ENCODE measurements at regions not wholly inside any gene's neighbourhood (a gene's known extent, or its start where the extent isn't known, plus 50 kb on each side); places are given as distances from the start of the nearest gene placed in this dataset.

DNA sequence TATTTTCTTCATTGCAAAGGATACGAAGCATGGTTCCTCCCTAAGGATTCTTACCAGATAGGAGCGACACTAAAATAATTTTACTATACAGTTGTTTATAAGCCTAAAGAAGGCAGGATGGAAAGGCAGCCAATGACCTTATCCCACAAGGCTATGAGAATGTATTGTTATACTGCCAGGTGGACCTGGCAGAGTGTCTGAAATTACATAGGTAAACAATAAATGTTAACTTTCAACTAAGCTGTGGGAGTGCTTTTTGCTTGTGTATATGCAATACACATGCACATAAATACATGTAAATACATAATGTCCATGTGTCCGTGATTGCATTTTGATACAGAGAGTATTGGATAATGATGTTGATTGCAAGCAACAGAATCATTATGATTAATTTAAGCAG, 850.6 kb downstream of the CENPC start:
- DNase-seq (ENCODE audit: low read depth in 2 of 2) = no peak

DNA sequence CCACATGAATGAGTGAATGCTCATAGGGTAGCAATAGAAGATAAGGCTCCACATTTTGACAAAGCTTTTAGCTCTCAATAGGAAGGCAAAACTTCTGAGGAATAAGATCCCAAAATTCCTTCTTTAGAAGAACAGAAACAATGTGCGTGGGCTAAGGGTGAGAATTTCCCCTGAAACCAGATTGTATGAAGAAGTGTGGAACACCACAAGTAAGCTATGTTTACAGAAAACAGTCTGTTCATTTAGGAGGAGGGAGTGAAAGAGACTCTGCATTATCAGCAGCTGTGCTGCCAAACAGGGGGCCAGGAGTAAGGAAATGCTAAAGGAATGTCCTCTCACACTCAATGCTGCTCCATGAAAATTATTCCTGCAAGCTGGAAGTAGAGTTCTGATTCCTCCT, 851.6 kb downstream of the CENPC start:
- no peak for DNase-seq (ENCODE audit: low read depth in 2 of 2)

DNA sequence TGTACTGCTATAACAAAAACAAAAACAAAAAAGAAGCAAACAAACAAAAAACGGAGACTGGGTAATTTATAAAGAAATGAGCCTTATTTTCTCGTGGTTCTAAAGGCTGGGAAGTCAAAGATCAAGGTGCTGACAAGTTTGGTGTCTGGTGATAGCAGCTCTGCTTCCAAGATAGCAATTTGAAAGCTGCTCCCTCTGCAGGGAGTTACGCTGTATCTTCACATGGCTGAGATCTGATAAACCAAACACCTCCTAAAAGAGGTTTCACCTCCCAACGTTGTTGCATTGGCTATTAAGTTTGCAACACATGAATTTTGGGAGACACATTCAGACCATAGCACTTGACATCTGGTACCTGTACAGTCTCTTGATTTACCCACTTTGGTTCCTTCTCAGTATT, 854.2 kb downstream of the CENPC start:
- DNase-seq (ENCODE audit: low read depth in 2 of 2) = no peak

DNA sequence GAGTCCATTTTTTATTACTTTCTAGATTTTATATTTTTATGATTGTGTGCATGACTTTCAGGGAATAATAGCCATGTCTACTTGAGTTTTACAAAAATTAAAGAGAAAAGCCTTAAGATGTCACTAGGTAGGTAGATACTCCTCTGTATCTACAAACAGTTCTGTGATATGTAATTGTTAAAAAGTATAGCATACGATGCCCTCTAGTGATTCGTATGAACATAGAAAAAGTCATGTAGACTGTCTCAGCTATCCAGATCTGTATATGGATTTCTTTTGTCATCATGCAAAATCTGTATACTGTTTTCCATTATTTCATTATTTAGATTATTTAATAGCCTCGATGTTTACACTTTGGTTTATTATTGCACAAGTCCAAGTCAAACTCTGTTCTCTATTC, 856.6 kb downstream of the CENPC start:
- no peak for DNase-seq (ENCODE audit: low read depth in 2 of 2)

DNA sequence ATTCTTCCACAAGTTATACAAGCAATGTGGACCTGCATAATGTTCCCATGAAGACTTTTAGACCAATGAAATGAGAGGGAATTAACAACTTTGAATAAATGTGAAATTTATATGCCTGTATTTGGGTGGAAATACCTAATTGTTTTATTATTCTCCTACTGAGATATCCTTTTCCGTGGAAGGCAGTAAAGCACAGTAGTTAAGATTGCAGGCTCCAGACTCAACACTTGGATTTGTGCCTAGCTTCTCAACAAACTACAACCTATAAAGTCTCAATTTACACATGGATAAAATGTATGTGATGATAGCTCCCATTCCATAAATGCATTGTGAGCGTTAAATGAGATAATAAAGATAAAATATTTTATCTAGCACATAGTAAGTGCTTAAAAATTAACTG, 857.8 kb downstream of the CENPC start:
- no peak for DNase-seq (ENCODE audit: low read depth in 2 of 2)

DNA sequence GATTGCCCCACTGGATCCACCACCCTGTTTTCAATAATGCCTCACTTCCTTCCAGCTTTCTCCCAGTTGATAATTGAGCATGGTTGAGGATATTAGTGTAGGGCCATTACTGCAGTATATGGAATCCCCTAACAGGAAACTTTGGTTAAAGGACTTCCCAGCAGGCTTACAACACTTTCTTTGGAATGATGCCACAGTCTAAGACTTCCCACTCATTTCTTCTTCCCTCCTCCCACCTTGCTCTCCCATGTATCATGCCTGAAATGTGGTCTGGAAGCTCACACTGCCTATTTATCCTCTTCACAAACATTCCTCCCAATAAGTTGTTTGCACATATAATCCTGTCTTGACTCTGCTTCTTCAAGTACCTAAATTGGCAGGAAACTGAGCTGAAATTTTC, 863.3 kb downstream of the CENPC start:
- DNase-seq (ENCODE audit: low read depth in 2 of 2) = no peak

DNA sequence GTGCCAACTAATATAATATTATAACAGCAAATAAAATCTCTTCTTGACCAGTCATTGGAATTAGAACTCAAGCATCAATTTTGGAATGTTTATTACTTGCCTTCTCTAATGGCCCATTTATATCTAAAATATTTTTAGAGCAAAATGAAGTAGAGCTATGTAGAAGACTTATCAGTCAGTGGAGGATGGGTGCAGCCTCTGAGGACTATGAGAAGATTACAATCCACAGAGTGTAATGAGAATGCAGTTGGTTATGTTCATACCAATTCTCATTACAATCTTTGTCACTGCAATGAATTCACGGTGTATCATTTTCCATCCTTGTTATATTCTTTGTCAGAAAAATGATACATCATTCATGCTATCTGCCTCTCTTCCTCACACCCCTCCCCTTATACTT, 878.1 kb downstream of the CENPC start:
- no peak for DNase-seq (ENCODE audit: low read depth in 2 of 2)

DNA sequence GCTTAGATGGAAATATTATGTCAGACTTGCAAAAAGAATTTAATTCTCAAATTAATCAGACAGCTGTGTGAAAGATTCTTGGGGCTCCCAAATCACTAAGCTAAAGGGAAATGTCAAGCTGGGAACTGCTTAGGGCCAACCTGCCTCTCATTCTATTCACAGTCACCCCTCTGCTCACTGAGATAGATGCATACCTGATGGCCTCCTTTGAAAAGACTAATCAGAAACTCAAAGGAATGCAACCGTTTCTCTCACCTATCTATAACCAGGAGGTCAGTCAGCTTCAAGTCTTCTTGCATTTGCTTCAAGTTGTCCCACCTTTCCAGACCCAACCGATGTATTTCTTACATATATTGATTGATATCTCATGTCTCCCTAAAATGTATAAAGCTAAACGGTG, 882.7 kb downstream of the CENPC start:
- no peak for DNase-seq (ENCODE audit: low read depth in 2 of 2)

DNA sequence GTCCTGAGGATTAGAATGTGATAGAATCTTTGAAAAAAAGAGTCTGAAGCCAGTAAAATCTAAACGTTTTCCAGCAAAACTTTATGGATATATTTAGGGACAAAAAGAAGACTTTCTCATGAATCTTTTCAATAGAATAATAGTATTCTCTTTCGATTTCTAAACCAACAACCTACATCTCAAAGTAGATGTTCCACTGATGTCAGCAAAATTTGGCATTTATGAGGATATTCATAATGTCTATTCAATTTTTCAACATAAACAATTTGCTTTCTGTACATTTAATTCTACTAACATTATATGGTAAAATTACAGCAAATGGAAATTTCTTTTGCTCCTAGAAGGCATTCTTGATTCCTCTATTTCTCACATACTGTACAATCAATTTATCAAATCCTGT, 886.5 kb downstream of the CENPC start:
- no peak for DNase-seq (ENCODE audit: low read depth in 2 of 2)

DNA sequence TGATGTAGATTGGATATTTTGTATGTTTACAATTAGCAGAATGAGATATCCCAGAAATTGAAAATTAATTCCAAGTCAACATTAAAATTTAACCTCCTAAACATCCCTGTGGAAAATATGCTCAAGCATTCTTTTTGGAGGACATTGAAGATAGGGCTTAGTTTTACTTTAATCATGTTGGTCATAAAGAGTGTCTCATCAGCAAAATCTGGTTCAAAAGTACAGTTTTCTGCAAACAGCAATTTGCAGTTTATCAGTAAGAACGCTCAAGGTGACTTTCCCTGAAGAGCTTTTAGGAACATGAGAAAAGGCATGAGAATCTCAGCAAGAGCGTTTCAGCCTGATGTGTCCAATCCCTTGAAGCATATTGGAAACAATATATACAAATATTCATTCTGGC, 889.8 kb downstream of the CENPC start:
- no peak for DNase-seq (ENCODE audit: low read depth in 2 of 2)

DNA sequence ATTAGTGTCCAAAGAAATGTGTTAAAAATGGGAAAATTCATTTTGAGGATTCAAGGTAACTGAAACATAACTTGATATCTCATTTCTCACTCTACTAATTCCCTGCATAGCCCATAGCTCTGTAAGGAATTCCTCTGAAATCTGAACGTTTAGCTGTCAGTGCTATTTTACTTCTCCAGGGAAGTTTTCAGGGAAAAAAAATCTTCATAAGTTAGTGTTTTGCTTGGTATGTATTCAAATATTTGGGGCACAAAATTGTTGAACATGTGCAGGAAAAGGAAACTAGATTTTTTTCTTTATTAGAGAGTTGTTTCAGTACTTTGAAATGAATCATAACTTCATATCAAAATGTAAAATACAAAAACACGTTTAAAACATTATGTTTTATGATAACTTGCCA, 891.4 kb downstream of the CENPC start:
- DNase-seq (ENCODE audit: low read depth in 2 of 2) = no peak

DNA sequence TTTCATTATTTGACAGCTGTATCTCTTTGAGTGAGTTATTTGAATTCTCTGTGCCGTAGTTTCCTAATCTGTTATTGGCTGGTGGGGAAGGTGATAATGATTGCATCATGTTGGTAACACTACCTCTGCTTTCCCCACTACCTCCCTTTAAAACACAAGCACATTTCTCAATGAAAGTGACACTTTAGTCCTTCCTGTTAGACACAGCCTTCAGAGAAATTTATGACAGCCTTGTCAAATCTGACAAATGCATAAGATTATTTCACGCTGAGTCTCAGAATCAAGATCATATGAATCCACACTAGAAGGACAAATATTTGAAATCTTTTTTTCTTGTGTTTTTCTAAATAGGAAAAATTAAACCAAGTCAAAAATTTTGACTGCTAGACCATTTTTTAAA, 896.1 kb downstream of the CENPC start:
- DNase-seq (ENCODE audit: low read depth in 2 of 2) = no peak

DNA sequence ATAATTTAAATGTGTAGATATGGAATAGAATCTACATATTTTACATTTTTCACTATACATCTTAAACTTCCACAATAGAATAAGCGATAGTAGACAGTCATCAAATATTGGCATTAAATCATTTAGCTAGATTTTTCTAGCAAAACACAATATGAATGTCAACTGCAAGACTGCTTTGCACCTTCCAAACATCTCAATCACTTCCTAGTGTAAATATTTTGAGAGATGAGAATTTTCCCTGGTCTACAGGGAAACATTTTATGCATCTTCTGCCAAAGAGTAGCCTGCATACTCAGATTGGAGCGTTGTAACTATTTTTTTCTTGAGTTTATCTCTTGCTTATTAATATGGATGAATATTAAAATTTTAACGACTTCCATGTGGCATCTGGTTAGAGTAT, 897.4 kb downstream of the CENPC start:
- no peak for DNase-seq (ENCODE audit: low read depth in 2 of 2)

DNA sequence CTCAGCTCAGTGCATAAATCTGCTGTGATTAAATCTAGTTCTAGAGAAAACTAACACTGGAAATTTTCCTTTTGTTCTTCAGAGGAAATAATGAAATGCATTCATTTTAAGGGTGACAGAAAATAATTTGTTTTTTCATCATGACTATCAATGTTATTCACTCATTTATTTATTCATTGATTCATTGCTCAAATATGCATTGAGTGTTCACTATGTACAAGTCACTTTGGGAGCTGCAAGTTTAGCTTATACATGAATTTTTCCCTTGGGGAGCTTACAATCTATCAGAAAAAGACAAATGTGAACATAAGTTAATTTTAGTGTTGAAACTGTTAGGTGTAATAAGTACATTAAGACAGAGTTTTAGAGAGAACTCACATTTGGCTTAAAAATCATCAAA, 897.8 kb downstream of the CENPC start:
- DNase-seq (ENCODE audit: low read depth in 2 of 2) = no peak

DNA sequence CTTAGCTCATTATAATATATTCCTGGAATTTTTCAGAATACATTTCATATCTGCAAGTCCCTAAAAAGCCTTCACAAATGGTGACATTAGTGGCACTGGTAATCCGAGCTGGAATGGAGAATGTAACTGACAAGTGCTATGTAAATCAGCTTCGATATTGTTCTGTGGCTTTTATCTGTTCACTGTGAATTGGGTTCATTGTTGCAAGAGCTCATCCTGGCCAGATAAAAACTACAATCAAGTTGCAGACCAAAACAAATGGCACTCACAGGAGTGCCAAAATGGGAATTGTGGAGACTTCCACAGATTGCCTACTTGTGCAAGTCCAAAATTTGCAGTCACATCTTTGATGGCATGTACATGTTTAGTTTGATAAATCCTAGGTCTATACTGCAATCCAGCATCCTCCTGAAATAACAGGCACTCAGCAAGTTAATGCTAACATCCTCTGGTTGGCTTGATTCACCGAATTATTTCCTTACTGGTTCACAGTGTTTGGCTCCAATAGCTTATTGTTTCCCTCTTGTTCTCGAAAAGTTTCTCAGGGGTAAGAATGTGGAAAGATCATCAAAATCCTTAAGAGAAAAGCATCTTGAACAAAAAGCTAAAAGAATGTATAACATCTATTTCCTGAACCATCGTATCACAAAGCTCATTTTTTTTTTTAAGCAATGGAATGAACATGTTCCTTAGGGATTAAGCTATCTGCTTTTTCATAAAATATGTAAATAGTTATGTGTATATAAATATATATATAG, 904.9 kb downstream of the CENPC start:
- no peak for DNase-seq (ENCODE audit: low read depth in 2 of 2)

DNA sequence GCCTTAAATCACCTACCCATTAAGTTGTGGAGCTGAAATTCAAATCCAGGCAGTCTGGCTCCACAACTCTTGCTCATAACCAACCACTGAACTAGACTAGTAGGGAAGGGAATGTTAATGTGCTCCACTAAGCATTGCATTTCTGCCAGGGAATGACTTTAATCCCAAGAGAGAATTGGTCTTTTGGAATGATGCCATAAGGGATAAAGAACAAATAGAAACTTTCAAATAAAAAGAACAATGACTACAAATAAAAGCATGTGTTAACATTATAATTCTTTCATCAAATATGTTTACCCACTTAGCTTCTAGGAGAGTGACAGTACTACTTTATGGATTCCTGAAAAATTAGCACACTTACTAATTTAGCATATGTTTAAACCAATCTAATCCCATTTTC, 905.9 kb downstream of the CENPC start:
- no peak for DNase-seq (ENCODE audit: low read depth in 2 of 2)

DNA sequence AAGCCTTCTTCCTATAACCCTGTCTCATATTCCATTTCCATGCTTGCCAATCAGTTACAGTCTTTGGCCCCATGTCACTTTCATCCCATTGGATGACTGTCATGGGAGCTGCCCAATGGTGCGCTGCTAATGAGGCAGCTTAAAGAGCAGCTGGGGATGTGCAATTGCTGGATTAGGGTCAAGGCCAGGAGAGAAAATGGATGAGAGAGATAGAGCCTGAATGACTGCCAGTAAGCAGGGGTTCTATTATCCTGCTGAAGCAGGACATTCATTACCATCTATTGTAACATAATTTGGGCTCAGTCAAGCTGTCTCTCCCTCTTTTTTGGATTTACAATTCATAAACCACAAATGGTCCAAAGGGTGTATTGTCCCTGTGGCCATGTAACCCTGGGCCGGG, 909.0 kb downstream of the CENPC start:
- no peak for DNase-seq (ENCODE audit: low read depth in 2 of 2)

DNA sequence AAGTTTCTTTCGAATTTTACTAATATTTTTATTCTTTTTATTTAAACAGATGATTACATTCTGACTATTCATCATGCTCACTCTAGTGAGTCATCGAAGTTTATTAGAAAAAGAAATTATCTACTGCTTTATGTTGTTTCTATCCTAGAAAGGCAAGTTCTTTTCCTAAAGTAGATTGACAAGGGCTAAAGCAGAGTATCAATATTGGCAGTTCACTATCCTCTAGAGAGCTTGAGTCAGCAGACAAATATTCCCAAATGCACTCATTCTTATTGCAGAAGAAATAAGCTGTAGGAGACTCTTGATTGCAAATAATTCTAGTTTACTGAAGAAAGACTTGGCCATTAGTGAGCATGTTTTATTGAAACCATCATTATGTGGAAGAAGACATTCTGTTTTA, 911.8 kb downstream of the CENPC start:
- DNase-seq (ENCODE audit: low read depth in 2 of 2) = no peak

DNA sequence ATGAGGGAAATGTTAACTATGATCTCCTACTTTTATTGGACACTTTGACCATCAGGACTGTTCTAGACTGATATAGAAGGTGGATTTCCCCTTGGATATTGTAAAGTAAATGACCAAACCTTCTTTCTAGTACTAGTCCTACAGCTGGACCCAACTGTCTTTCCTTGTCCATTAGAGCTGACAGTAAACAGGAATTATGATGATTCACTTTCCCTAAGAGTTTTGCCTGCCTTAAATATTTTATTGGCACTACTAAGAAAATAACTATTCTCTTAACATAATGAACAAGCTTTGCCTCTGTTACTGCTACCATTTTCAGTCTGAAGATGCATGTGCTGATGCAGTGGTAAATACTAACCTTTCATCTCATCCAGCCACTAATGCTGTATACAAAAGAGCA, 915.4 kb downstream of the CENPC start:
- DNase-seq (ENCODE audit: low read depth in 2 of 2) = no peak

DNA sequence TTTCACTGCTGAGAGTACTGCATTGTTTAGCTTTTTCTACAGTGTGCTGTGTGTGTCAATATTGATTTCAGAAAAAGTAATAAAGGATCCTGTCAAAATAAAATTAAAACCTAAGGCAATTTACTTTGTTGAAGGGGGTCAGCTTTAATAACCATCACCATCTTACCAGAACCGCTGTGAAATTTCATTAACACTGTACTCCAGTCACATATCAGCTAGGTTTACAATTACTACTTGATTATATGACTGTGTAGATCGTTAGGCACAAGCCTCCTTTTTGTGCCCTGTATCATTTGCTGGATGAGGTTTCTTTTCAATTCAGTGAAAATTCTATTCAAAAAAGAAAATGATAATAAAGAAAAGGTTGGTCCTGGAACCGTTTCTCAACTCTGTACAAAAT, 917.2 kb downstream of the CENPC start:
- DNase-seq (ENCODE audit: low read depth in 2 of 2) = no peak

DNA sequence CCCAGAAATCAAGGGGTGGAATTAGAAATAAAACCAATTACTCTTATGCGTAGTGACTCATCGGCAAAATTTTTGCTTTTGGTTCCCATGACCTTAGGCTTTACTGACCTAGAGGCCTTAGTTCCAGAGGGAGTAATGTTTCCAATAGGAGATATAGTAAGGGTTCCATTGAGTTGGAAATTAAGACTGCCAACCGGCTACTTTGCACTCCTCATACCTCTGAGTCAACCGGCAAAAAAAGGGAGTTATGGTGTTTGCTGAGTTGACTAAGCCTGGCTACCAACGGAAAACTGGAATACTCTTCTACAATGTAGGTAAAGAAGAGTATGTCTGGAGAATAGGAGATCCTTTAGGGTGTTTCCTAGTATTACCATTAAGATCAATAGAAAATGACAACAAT, 919.8 kb downstream of the CENPC start:
- no peak for DNase-seq (ENCODE audit: low read depth in 2 of 2)

DNA sequence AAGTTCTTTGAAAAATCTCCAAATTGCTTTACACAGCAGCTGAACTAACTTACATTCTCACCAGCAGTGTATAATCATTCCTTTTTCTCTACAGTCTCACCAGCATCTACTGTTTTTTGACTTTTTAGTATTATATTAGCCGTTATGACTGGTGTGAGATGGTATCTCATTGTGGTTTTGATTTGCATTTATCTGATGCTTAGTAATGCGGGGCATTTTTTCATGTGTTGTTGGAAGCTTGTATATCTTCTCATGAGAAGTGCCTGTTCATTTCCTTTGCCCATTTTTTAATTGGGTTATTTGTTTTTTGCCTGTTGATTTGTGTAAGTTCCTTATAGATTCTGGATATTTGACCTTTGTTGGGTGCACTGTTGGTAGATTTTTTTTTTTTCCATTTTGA, 931.7 kb downstream of the CENPC start:
- DNase-seq (ENCODE audit: low read depth in 2 of 2) = no peak

DNA sequence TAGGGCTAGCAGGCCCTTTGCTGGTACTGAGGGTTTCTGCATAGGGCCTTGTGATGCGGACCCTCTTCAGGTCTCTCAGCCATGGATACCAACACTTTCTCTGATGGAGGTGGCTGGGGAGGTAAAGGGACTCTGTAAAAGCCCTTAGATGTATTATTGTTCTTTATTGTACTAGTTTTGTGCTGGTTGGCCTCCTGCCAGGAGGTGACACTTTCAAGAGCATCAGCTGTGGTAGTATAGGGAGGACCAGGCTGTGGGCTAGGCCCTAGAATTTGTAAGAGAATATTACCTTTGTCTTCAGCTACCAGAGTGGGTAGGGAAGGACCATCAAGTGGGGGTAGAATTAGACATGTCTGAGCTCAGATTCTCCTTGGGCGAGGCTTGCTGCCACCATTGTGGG, 936.3 kb downstream of the CENPC start:
- no peak for DNase-seq (ENCODE audit: low read depth in 2 of 2)

DNA sequence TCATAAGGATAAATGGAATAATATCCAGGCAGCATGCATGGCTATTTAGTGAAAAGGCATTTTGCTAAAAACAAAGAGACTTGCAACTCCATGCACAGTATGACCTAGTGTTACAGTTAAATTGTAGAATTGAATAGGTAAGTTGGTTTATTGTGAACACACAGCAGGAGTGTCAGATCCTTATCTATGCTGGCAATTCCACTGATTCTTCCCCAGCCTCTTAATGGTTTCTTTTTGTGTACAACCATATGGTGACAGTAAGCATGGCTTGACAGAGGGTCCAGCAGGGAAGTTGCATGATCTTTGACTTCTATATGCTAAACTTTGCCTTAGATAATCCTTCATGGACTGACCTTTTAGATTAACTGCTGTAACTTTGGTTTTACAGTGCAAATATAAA, 936.6 kb upstream of the EPHA5 start:
- DNase-seq (ENCODE audit: low read depth in 2 of 2) = no peak

Data from stimulated activated CD8-positive, alpha-beta memory T cell treated with anti-CD3 and anti-CD28 coated beads, Interleukin-2, amount 100 ng/mL, for 48 hours (primary cell).